Ascending aorta (tissue), 2 donors: ENCODE measurements at regions not wholly inside any gene's neighbourhood (a gene's known extent, or its start where the extent isn't known, plus 50 kb on each side); places are given as distances from the start of the nearest gene placed in this dataset.

Experiments
- DNase-seq, 2 donors: peaks; one replicate each; pipeline ENCODE4 v3.0.0-alpha.2; 2019; ENCODE audit warnings: low spot score in 2 of 2
- H3K27ac ChIP-seq, 2 donors: fragments of 200-600 bp; sonication (generic); one replicate each; pipeline ENCODE4 v1.5.1; 2016 to 2017; ENCODE audit warnings: mild to moderate bottlenecking in 1 of 2
- H3K27me3 ChIP-seq: fragments of 200-600 bp; sonication (generic); one replicate; pipeline ENCODE4 v1.5.1; 2017
- H3K36me3 ChIP-seq, 2 donors: fragments of 200-600 bp; sonication (generic); one replicate each; pipeline ENCODE4 v1.5.1; 2016
- H3K4me1 ChIP-seq, 2 donors: fragments of 200-600 bp; sonication (generic); one replicate each; pipeline ENCODE4 v1.5.1; 2016 to 2017; ENCODE audit warnings: mild to moderate bottlenecking in 1 of 2
- H3K4me3 ChIP-seq, 2 donors: fragments of 200-600 bp; sonication (generic); one replicate each; pipeline ENCODE4 v1.5.1; 2016 to 2017; ENCODE audit warnings: mild to moderate bottlenecking in 1 of 2
- H3K9me3 ChIP-seq, 2 donors: fragments of 200-600 bp; sonication (generic); one replicate each; pipeline ENCODE4 v1.5.1; 2016
- CTCF ChIP-seq, 3 experiments: fragments of 200-600 bp in 2 of 3; fragments of 450-650 bp in 1 of 3; sonication (generic) in 2 of 3; IDR thresholded peaks; one replicate each; pipeline ENCODE4 v1.5.1; 2016 to 2019; ENCODE audit warnings: antibody characterized with exemption in 3 of 3, mild to moderate bottlenecking in 1 of 3, moderate library complexity in 1 of 3
- intact Hi-C: fragments of 100-400 bp; cut with DNase I; formaldehyde crosslinking; loops from one replicate; pipeline ENCODE4 v1.15.1; 2023

GRCh38 chr3:65234499-65234898 lies 546.7 kb upstream of the ADAMTS9 start:
- H3K27me3 ChIP-seq: no peaks in the 10 kb centered on the region
- no peak overlapping the region for H3K4me3 ChIP-seq
- intact Hi-C loops: no loop called here
- no peak overlapping the region for H3K27ac ChIP-seq
- no peaks in the 10 kb centered on the region for H3K36me3 ChIP-seq
- no peaks in the 10 kb centered on the region for H3K4me1 ChIP-seq
- no peak for DNase-seq
- no peak for TF ChIP-seq CTCF (IDR thresholded peaks at IDR 0.05)
- no peaks in the 10 kb centered on the region for H3K9me3 ChIP-seq

- Histone ChIP-seq H3K27me3 (no peaks in the 10 kb centered on the region), H3K36me3 (no peaks in the 10 kb centered on the region), H3K9me3 (no peaks in the 10 kb centered on the region), H3K4me3 (no peak overlapping the region), H3K4me1 (no peaks in the 10 kb centered on the region), H3K27ac (no peak overlapping the region)
- no peak for TF ChIP-seq CTCF (IDR thresholded peaks at IDR 0.05)
- intact Hi-C loops: no loop called here
- DNase-seq: no peak
These were observed 545.8 kb upstream of the ADAMTS9 start for GRCh38 chr3:65233561-65233960.

GRCh38 chr3:65231544-65231943 lies 543.7 kb upstream of the ADAMTS9 start:
- Histone ChIP-seq H3K4me3 (no peak overlapping the region), H3K36me3 (no peaks in the 10 kb centered on the region), H3K9me3 (no peaks in the 10 kb centered on the region), H3K27ac (no peak overlapping the region), H3K4me1 (no peaks in the 10 kb centered on the region), H3K27me3 (no peaks in the 10 kb centered on the region)
- no peak for DNase-seq
- intact Hi-C loops: no loop called here
- no peak for TF ChIP-seq CTCF (IDR thresholded peaks at IDR 0.05)

- DNase-seq: no peak
- Histone ChIP-seq H3K36me3 (no peaks in the 10 kb centered on the region), H3K9me3 (no peaks in the 10 kb centered on the region), H3K27ac (no peak overlapping the region), H3K4me1 (no peaks in the 10 kb centered on the region), H3K27me3 (no peaks in the 10 kb centered on the region), H3K4me3 (no peak overlapping the region)
- no peak for TF ChIP-seq CTCF (IDR thresholded peaks at IDR 0.05)
- intact Hi-C loops: no loop called here
These were observed 542.7 kb upstream of the ADAMTS9 start for GRCh38 chr3:65230261-65231139.

GRCh38 chr3:65226287-65226686 lies 538.5 kb upstream of the ADAMTS9 start:
- TF ChIP-seq CTCF (IDR thresholded peaks at IDR 0.05): no peak
- no peaks in the 10 kb centered on the region for H3K27me3 ChIP-seq
- H3K4me1 ChIP-seq: no peaks in the 10 kb centered on the region
- no peaks in the 10 kb centered on the region for H3K9me3 ChIP-seq
- no peaks in the 10 kb centered on the region for H3K36me3 ChIP-seq
- no peak overlapping the region for H3K4me3 ChIP-seq
- no peak for DNase-seq
- no peak overlapping the region for H3K27ac ChIP-seq
- intact Hi-C loops: no loop called here
